ENCODE measurements at regions not wholly inside any gene's neighbourhood (a gene's known extent, or its start where the extent isn't known, plus 50 kb on each side); places are given as distances from the start of the nearest gene placed in this dataset.

- TF ChIP-seq EZH2 (IDR thresholded peaks at IDR 0.05; ENCODE audit: insufficient read depth, poor library complexity, severe bottlenecking) (no peak), EZH2phosphoT487 (IDR thresholded peaks at IDR 0.05; ENCODE audit: insufficient read depth, low read depth) (no peak)
Measured at GRCh38 chr13:50636007-50636704, 207.3 kb downstream of the DLEU7 start.

All from GM23248 (cell line).